Ishikawa (cell line): ENCODE measurements at regions not wholly inside any gene's neighbourhood (a gene's known extent, or its start where the extent isn't known, plus 50 kb on each side); places are given as distances from the start of the nearest gene placed in this dataset.

Source experiments
- CEBPB ChIP-seq: IDR thresholded peaks from 2 replicates; pipeline ENCODE4 v1.6.1; 2012
- EGR1 ChIP-seq: IDR thresholded peaks from 2 replicates; pipeline ENCODE4 v1.6.1; 2012
- EP300 ChIP-seq: IDR thresholded peaks from 2 replicates; pipeline ENCODE4 v1.6.1; 2012; ENCODE audit warnings: borderline replicate concordance
- FOXM1 ChIP-seq: IDR thresholded peaks from 2 replicates; pipeline ENCODE4 v1.6.1; 2012; ENCODE audit warnings: low read depth, borderline replicate concordance
- MAX ChIP-seq: IDR thresholded peaks from 2 replicates; pipeline ENCODE4 v1.6.1; 2012
- REST ChIP-seq: IDR thresholded peaks from 2 replicates; pipeline ENCODE4 v1.6.1; 2012; ENCODE audit warnings: low read depth, mild to moderate bottlenecking
- TAF1 ChIP-seq: IDR thresholded peaks from 2 replicates; pipeline ENCODE4 v1.6.1; 2012; ENCODE audit warnings: low read depth, mild to moderate bottlenecking
- TCF12 ChIP-seq: IDR thresholded peaks from 2 replicates; pipeline ENCODE4 v1.6.1; 2012; ENCODE audit warnings: low read depth
- TEAD4 ChIP-seq: IDR thresholded peaks from 2 replicates; pipeline ENCODE4 v1.6.1; 2012
- USF1 ChIP-seq: IDR thresholded peaks from 2 replicates; pipeline ENCODE4 v1.6.1; 2012
- YY1 ChIP-seq: IDR thresholded peaks from 2 replicates; pipeline ENCODE4 v1.6.1; 2012; ENCODE audit warnings: low read depth

- TF ChIP-seq MAX (no peak), EP300 (no peak), YY1 (no peak), REST (no peak), TEAD4 (no peak), FOXM1 (no peak), TCF12 (no peak), TAF1 (no peak), EGR1 (no peak), USF1 (no peak), CEBPB (no peak)
Observed at GRCh38 chr7:101727184-101727583, 90.2 kb upstream of the CUX1 start.
